Glutamatergic neuron (in vitro differentiated cells): ENCODE measurements at regions not wholly inside any gene's neighbourhood (a gene's known extent, or its start where the extent isn't known, plus 50 kb on each side); places are given as distances from the start of the nearest gene placed in this dataset.
A peak's percentile ranks its signal among the peaks of the same experiment; 100 is the strongest.
"Not testable (repeated sequence)": the region's sequence is repeated elsewhere in the genome, so short reads cannot be mapped to it uniquely, and the experiment has no call there.

Experiments used
- DNase-seq: peaks from one replicate; pipeline ENCODE4 v3.0.0; 2022
- H3K27ac Mint-ChIP-seq: one replicate; pipeline ENCODE4 v1.8.0; 2020; ENCODE audit warnings: mild to moderate bottlenecking, mixed read lengths, inconsistent platforms; ENCODE audit not compliant: unreplicated experiment
- H3K27me3 Mint-ChIP-seq: one replicate; pipeline ENCODE4 v1.8.0; 2020; ENCODE audit warnings: mild to moderate bottlenecking, moderate library complexity, mixed read lengths, inconsistent platforms; ENCODE audit not compliant: unreplicated experiment
- H3K36me3 Mint-ChIP-seq: one replicate; pipeline ENCODE4 v1.8.0; 2020; ENCODE audit warnings: mild to moderate bottlenecking, mixed read lengths, inconsistent platforms; ENCODE audit not compliant: unreplicated experiment
- H3K4me1 Mint-ChIP-seq: one replicate; pipeline ENCODE4 v1.8.0; 2020; ENCODE audit warnings: mild to moderate bottlenecking, low read depth, mixed read lengths, inconsistent platforms; ENCODE audit not compliant: unreplicated experiment
- H3K4me3 Mint-ChIP-seq: one replicate; pipeline ENCODE4 v1.8.0; 2020; ENCODE audit warnings: mild to moderate bottlenecking, mixed read lengths, inconsistent platforms; ENCODE audit not compliant: unreplicated experiment
- H3K9me3 Mint-ChIP-seq: one replicate; pipeline ENCODE4 v1.8.0; 2020; ENCODE audit warnings: mild to moderate bottlenecking, moderate library complexity, mixed read lengths, inconsistent platforms; ENCODE audit not compliant: unreplicated experiment
- TF ChIP-seq, protein P1 (sequence below): fragments of 200-600 bp; sonication (generic); IDR thresholded peaks from one replicate; pipeline ENCODE4 v1.5.0; 2021; ENCODE audit not compliant: partially characterized antibody, unreplicated experiment

DNA sequence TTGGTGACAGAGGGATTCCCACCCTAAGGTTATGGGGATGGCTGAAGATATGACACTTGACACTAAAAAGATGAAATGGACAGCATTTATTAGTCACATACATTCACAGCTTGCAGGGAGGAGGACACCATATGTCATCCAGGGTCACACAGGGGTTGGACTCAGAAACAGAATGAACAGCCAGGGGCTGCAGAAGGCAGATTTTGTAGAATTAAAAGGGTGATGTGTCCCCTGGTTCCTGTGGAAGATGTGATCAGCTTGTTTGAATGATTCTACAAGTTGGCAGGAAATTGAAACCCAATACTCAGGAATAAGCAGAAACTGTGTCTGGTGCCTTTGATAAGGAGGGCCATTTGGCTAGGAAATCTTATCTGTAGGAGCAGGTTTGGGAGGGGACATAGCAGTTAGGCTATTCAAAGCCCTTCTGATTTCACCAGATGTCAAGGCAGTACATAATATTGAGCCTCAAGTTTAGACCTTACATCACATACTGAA, 102.3 kb upstream of the GRIN3A start:
- Mint-ChIP-seq H3K27ac (peak overlapping the region; percentile 53), H3K36me3 (no peaks in the 10 kb centered on the region), H3K9me3 (peaks cover 3% of the 10 kb centered on the region), H3K4me3 (peak overlapping the region; percentile 1), H3K27me3 (peaks cover 2% of the 10 kb centered on the region), H3K4me1 (peaks cover 17% of the 10 kb centered on the region)
- no peak for DNase-seq
- TF ChIP-seq, protein P1, sequence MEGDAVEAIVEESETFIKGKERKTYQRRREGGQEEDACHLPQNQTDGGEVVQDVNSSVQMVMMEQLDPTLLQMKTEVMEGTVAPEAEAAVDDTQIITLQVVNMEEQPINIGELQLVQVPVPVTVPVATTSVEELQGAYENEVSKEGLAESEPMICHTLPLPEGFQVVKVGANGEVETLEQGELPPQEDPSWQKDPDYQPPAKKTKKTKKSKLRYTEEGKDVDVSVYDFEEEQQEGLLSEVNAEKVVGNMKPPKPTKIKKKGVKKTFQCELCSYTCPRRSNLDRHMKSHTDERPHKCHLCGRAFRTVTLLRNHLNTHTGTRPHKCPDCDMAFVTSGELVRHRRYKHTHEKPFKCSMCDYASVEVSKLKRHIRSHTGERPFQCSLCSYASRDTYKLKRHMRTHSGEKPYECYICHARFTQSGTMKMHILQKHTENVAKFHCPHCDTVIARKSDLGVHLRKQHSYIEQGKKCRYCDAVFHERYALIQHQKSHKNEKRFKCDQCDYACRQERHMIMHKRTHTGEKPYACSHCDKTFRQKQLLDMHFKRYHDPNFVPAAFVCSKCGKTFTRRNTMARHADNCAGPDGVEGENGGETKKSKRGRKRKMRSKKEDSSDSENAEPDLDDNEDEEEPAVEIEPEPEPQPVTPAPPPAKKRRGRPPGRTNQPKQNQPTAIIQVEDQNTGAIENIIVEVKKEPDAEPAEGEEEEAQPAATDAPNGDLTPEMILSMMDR = no peak

DNA sequence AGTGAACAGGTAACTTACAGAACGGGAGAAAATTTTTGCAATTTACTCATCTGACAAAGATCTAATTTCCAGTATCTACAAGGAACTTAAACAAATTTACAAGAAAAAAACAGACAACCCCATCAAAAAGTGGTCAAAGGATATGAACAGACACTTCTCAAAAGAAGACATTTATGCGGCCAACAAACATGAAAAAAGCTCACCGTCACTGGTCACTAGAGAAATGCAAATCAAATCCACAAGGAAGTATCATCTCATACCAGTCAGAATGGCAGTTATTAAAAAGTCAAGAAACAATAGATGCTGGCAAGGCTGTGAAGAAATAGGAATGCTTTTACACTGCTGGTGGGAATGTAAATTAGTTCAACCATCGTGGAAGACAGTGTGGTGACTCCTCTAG, 100.5 kb upstream of the GRIN3A start:
- H3K27ac Mint-ChIP-seq, H3K4me1 Mint-ChIP-seq, DNase-seq, H3K36me3 Mint-ChIP-seq, H3K9me3 Mint-ChIP-seq, H3K4me3 Mint-ChIP-seq, H3K27me3 Mint-ChIP-seq: not testable (repeated sequence)

DNA sequence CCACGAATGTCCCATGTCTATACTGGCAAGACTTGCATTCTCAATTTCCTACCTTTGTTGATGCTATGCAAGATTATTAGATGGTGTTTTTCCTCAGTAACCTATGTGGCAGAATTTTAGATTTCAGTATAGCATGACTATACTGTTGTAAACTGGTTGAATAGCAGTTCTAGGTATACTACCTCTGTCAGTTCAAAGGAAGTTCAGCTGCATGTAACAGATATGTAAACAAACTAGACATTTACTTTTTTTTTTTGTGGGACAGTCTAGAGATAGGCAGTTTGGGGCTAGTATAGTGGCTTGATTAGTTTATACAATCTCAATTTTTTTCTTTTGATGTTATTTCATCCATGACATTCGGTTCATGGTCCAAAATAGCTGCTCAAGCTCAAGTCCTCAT, 97.6 kb upstream of the GRIN3A start:
- peaks cover 2% of the 10 kb centered on the region for H3K27me3 Mint-ChIP-seq
- H3K4me3 Mint-ChIP-seq = no peak overlapping the region
- peaks cover 3% of the 10 kb centered on the region for H3K9me3 Mint-ChIP-seq
- H3K27ac Mint-ChIP-seq = no peak overlapping the region
- TF ChIP-seq, protein P1 = no peak
- no peaks in the 10 kb centered on the region for H3K36me3 Mint-ChIP-seq
- peaks cover 5% of the 10 kb centered on the region for H3K4me1 Mint-ChIP-seq
- no peak for DNase-seq

DNA sequence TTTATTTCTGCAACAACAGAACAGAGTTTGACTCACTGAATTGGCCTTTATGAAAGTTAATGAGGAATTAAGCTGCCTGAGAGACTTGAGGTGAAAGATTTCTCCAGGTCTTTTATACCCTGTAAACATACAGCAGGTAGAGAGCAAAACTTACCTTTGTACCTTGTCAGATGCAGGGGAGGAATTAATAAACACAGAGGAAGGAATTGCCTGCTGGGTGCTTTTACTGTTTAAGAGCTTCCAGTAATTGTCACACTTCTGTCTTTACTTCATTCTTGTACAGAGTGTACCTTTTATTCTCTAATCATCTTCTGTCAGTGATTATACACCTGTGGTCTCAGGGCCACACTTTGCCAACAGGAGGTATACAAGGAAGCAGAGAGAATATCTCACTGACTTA, 94.0 kb upstream of the GRIN3A start:
- Mint-ChIP-seq H3K9me3 (no peaks in the 10 kb centered on the region), H3K4me3 (no peak overlapping the region), H3K4me1 (no peaks in the 10 kb centered on the region), H3K36me3 (no peaks in the 10 kb centered on the region), H3K27ac (no peak overlapping the region), H3K27me3 (no peaks in the 10 kb centered on the region)
- TF ChIP-seq, protein P1 = no peak
- DNase-seq = no peak

DNA sequence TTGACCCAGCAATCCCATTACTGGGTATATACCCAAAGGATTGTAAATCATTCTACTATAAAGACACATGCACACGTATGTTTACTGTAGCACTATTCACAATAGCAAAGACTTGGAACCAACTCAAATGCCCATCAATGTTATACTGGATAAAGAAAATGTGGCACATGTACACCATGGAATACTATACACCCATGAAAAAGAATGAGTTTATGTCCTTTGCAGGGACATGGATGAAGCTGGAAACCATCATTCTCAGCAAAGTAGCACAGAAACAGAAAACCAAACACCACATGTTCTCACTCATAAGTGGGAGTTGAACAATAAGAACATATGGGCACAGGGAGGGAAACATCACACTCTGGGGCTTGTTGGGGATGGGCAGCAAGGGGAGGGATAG, 83.0 kb upstream of the GRIN3A start:
- H3K27me3 Mint-ChIP-seq, H3K4me3 Mint-ChIP-seq, H3K27ac Mint-ChIP-seq, H3K9me3 Mint-ChIP-seq, H3K36me3 Mint-ChIP-seq, H3K4me1 Mint-ChIP-seq, DNase-seq: not testable (repeated sequence)

DNA sequence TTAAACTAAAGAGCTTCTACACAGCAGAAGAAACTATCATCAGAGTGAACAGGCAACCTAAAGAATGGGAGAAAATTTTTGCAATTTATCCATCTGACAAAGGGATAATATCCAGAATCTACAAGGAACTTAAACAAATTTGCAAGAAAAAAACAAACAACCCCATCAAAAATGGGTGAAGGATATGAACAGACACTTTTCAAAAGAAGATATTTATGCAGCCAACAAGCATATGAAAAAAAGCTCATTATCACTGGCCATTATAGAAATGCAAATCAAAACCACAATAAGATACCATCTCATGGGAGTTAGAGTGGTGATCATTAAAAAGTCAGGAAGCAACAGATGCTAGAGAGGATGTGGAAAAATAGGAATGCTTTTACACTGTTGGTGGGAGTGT, 82.5 kb upstream of the GRIN3A start:
- not testable (repeated sequence) for H3K4me1 Mint-ChIP-seq, DNase-seq, H3K36me3 Mint-ChIP-seq, H3K4me3 Mint-ChIP-seq, H3K27ac Mint-ChIP-seq, H3K9me3 Mint-ChIP-seq, H3K27me3 Mint-ChIP-seq

DNA sequence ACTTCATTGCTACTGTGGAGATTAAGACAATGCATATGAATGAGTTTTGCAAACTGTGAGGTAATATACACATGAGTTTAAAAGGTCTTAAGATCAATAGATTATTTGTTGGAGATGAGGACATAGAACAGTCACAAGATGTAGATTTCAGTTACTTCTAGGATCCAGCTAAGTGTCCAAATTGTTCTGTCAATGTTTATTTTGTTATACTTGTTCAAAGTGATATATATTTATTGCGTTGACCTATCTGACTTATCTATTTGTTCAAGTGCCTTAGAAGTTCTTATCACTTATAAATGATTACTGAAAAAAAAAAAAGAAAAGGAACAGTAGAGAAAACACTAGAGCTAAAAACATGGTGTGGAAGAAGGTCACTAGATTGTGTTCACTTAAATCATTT, 75.6 kb upstream of the GRIN3A start:
- Mint-ChIP-seq H3K4me3 (no peak overlapping the region), H3K9me3 (peaks cover 7% of the 10 kb centered on the region), H3K27me3 (peaks cover 3% of the 10 kb centered on the region), H3K4me1 (no peaks in the 10 kb centered on the region), H3K27ac (no peak overlapping the region), H3K36me3 (peaks cover 4% of the 10 kb centered on the region)
- DNase-seq = no peak
- TF ChIP-seq, protein P1 = no peak

DNA sequence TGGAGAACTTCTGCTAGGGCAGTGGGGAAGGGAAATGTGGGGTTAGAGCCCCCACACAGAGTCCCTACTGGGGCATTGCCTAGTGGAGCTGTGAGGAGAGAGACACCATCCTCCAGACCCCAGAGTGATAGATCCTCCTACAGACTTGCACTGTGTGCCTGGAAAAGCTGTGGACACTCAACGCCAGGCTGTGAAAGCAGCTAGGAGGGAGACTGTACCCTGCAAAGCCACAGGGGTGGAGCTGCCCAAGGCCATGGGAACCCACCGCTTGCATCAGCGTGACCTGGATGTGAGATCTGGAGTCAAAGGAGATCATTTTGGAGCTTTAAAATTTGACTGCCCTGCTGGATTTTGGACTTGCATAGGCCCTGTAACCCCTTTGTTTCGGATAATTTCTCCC, 69.4 kb upstream of the GRIN3A start:
- not testable (repeated sequence) for H3K9me3 Mint-ChIP-seq, H3K27ac Mint-ChIP-seq, H3K36me3 Mint-ChIP-seq, H3K27me3 Mint-ChIP-seq, H3K4me3 Mint-ChIP-seq, DNase-seq, H3K4me1 Mint-ChIP-seq
